Hepatocyte (in vitro differentiated cells): ENCODE measurements at regions not wholly inside any gene's neighbourhood (a gene's known extent, or its start where the extent isn't known, plus 50 kb on each side); places are given as distances from the start of the nearest gene placed in this dataset.

Experiments used
- EZH2 ChIP-seq: fragments of 200-600 bp; sonication (generic); IDR thresholded peaks from 2 replicates; pipeline ENCODE4 v1.6.1; 2016; ENCODE audit warnings: antibody characterized with exemption, mild to moderate bottlenecking, borderline replicate concordance
- EZH2phosphoT487 ChIP-seq: fragments of 200-600 bp; sonication (generic); IDR thresholded peaks from one replicate; pipeline ENCODE4 v1.6.1; 2018; ENCODE audit warnings: antibody characterized with exemption, mild to moderate bottlenecking, low read depth, moderate library complexity; ENCODE audit not compliant: unreplicated experiment, severe bottlenecking
- TF ChIP-seq, protein P1 (sequence below): fragments of 200-600 bp; sonication (generic); IDR thresholded peaks from 2 replicates; pipeline ENCODE4 v1.5.1; 2016; ENCODE audit warnings: antibody characterized with exemption, mild to moderate bottlenecking; ENCODE audit not compliant: poor library complexity

DNA sequence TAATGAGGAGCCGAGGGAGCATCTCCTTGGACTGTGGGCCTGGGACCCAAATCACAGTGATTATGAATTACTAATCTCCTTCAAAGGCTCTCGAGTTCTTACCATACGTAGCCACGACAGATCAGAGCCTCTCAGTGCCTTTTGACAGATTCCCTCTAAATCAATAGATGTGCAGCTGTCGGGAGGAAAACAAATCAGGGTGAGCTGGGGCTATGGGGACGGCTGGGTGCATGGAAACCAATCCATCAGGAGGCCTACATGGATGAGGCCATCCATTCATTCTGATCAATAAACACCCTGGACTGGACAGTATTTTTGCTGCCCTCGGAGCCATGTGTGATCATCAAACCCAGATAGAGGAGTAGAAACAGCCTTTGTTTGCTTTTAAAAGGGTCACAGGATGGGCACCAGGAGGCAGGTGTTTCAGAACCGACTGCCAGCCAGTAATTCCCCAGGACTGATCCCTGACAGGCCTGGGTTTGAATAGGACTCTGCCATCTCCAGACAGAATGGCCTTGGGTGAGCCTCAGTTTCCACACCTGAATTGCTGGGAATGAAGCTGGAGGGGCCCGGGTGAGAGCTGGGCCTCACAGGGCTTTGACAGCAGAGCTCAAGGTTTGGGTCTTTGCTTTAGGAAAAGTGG lies 532.8 kb downstream of the MATN1 start:
- TF ChIP-seq, protein P1, sequence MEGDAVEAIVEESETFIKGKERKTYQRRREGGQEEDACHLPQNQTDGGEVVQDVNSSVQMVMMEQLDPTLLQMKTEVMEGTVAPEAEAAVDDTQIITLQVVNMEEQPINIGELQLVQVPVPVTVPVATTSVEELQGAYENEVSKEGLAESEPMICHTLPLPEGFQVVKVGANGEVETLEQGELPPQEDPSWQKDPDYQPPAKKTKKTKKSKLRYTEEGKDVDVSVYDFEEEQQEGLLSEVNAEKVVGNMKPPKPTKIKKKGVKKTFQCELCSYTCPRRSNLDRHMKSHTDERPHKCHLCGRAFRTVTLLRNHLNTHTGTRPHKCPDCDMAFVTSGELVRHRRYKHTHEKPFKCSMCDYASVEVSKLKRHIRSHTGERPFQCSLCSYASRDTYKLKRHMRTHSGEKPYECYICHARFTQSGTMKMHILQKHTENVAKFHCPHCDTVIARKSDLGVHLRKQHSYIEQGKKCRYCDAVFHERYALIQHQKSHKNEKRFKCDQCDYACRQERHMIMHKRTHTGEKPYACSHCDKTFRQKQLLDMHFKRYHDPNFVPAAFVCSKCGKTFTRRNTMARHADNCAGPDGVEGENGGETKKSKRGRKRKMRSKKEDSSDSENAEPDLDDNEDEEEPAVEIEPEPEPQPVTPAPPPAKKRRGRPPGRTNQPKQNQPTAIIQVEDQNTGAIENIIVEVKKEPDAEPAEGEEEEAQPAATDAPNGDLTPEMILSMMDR, result no peak
- TF ChIP-seq EZH2phosphoT487 (no peak), EZH2 (no peak)
